Activated naive CD8-positive, alpha-beta T cell treated with anti-CD3 and anti-CD28 coated beads for 36 hours (primary cell): ENCODE measurements at regions not wholly inside any gene's neighbourhood (a gene's known extent, or its start where the extent isn't known, plus 50 kb on each side); places are given as distances from the start of the nearest gene placed in this dataset.
A peak's percentile ranks its signal among the peaks of the same experiment; 100 is the strongest.

ENCODE experiments used
- DNase-seq: peaks from one replicate; pipeline ENCODE4 v3.0.0; 2021
- H3K27ac Mint-ChIP-seq: one replicate; pipeline ENCODE4 v1.8.0; 2022; ENCODE audit warnings: mild to moderate bottlenecking, moderate library complexity, mixed read lengths
- H3K27me3 Mint-ChIP-seq: one replicate; pipeline ENCODE4 v1.8.0; 2022; ENCODE audit warnings: mild to moderate bottlenecking, mixed read lengths
- H3K36me3 Mint-ChIP-seq: one replicate; pipeline ENCODE4 v1.8.0; 2021; ENCODE audit warnings: mild to moderate bottlenecking, mixed read lengths
- H3K4me1 Mint-ChIP-seq: one replicate; pipeline ENCODE4 v1.8.0; 2021; ENCODE audit warnings: mixed read lengths
- H3K4me3 Mint-ChIP-seq: one replicate; pipeline ENCODE4 v1.8.0; 2022; ENCODE audit warnings: mild to moderate bottlenecking, moderate library complexity, mixed read lengths
- H3K9me3 Mint-ChIP-seq: one replicate; pipeline ENCODE4 v1.8.0; 2022; ENCODE audit warnings: mixed read lengths

GRCh38 chr6:22023937-22024336 is 272.9 kb downstream of the PRL start:
- Mint-ChIP-seq H3K27ac (no peak overlapping the region), H3K27me3 (no peaks in the 10 kb centered on the region), H3K36me3 (no peaks in the 10 kb centered on the region), H3K4me1 (peaks cover 13% of the 10 kb centered on the region), H3K9me3 (peaks cover 9% of the 10 kb centered on the region), H3K4me3 (no peak overlapping the region)
- DNase-seq = no peak

DNA sequence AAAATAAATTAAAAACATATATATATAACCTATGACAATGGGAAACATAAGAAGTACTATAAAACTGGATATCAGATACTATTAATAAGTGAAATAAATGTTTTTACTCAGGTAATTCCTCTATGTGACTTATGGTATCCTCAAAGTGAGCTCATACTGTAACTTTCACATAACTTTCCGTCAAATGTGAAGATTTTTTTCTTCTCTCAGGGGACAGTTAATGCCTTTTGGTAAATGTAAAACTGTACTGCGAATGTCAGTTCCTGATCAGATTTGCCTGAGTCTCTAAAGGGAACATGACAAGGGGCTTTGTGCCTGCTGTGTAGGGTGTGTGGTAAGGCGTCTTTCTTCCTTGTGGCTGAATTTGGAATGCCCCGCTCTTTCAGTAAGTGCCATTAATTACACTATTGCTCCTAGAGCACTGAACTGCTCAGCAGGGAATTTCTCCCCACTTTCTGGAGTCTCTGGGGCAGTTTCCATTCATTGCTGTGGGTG is 271.8 kb downstream of the PRL start:
- peak overlapping the region; percentile 40 for H3K27ac Mint-ChIP-seq

GRCh38 chr6:22025468-22026163 is 271.2 kb downstream of the PRL start:
- H3K9me3 Mint-ChIP-seq = peaks cover 9% of the 10 kb centered on the region
- peaks cover 13% of the 10 kb centered on the region for H3K4me1 Mint-ChIP-seq
- no peak overlapping the region for H3K4me3 Mint-ChIP-seq
- H3K27me3 Mint-ChIP-seq = no peaks in the 10 kb centered on the region
- H3K27ac Mint-ChIP-seq = peak overlapping the region; percentile 64
- DNase-seq = peak; percentile 4
- H3K36me3 Mint-ChIP-seq = no peaks in the 10 kb centered on the region

More for the DNA sequence above, 271.8 kb downstream of the PRL start:
- no peaks in the 10 kb centered on the region for H3K36me3 Mint-ChIP-seq
- H3K4me1 Mint-ChIP-seq = peaks cover 13% of the 10 kb centered on the region
- peaks cover 9% of the 10 kb centered on the region for H3K9me3 Mint-ChIP-seq
- H3K4me3 Mint-ChIP-seq = no peak overlapping the region
- DNase-seq = no peak
- no peaks in the 10 kb centered on the region for H3K27me3 Mint-ChIP-seq

- Mint-ChIP-seq H3K9me3 (peaks cover 9% of the 10 kb centered on the region), H3K4me1 (peaks cover 13% of the 10 kb centered on the region), H3K4me3 (no peak overlapping the region), H3K27me3 (no peaks in the 10 kb centered on the region), H3K36me3 (no peaks in the 10 kb centered on the region), H3K27ac (peak overlapping the region; percentile 64)
- no peak for DNase-seq
These were observed 270.6 kb downstream of the PRL start for GRCh38 chr6:22026164-22026678.

GRCh38 chr6:22027040-22027725 is 269.7 kb downstream of the PRL start:
- Mint-ChIP-seq H3K36me3 (no peaks in the 10 kb centered on the region), H3K9me3 (peaks cover 7% of the 10 kb centered on the region), H3K27me3 (no peaks in the 10 kb centered on the region), H3K4me3 (no peak overlapping the region), H3K27ac (no peak overlapping the region), H3K4me1 (peaks cover 13% of the 10 kb centered on the region)
- no peak for DNase-seq

GRCh38 chr6:22028403-22029090 is 268.3 kb downstream of the PRL start:
- H3K9me3 Mint-ChIP-seq = peaks cover 4% of the 10 kb centered on the region
- DNase-seq = no peak
- H3K4me1 Mint-ChIP-seq = peaks cover 13% of the 10 kb centered on the region
- H3K4me3 Mint-ChIP-seq = no peak overlapping the region
- H3K36me3 Mint-ChIP-seq = no peaks in the 10 kb centered on the region
- peaks cover under 1% of the 10 kb centered on the region for H3K27me3 Mint-ChIP-seq
- H3K27ac Mint-ChIP-seq = no peak overlapping the region

GRCh38 chr6:22029171-22029570 is 267.7 kb downstream of the PRL start:
- H3K4me1 Mint-ChIP-seq = peaks cover 13% of the 10 kb centered on the region
- no peak overlapping the region for H3K27ac Mint-ChIP-seq

DNA sequence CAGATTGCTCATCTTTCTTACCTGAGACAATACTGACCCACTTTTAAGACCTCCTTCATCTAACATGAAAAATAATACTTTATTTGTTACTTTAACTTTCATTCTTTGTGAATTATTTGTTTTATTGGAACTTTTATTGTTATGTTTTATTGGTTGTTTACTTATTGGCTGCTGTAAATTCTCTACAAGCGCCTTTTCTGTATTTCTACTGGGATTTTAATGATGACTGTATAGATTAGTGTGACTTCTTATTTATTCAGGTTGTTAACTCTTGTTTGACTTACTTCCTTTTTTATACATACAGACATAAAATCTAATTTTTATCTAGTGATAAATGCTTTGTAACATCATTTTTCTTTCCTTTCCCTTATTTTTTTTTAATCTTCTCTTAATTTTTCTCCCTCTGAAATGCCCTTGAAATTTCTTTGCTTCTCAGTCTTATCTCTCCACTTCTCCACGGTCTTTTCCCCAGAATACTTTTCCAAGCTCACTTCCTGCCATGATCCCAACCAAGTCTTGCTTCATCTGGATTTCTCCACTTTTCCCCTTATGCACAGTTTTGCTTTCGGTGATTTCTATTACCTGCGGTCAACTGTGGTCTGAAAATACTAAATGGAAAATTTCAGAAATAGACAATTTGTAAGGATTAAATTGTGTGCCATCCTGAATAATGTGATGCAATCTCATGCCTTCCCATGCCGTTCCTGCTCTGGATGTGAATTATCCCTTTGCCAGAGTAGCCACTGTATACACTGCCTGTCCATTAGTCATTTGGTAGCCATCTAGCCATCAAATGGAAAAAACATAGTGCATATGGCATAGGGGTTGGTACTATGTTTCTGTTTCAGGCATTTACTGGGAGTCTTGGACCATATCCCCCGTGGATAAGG is 265.9 kb downstream of the PRL start:
- Mint-ChIP-seq H3K27me3 (peaks cover 4% of the 10 kb centered on the region), H3K36me3 (no peaks in the 10 kb centered on the region), H3K27ac (no peak overlapping the region), H3K9me3 (peaks cover 4% of the 10 kb centered on the region), H3K4me1 (peaks cover 5% of the 10 kb centered on the region), H3K4me3 (no peak overlapping the region)
- no peak for DNase-seq

More at GRCh38 chr6:22029171-22029570, 267.7 kb downstream of the PRL start:
- DNase-seq = no peak
- Mint-ChIP-seq H3K4me3 (no peak overlapping the region), H3K36me3 (no peaks in the 10 kb centered on the region), H3K27me3 (peaks cover 4% of the 10 kb centered on the region), H3K9me3 (peaks cover 4% of the 10 kb centered on the region)

- H3K4me1 Mint-ChIP-seq = peaks cover 4% of the 10 kb centered on the region
- DNase-seq = no peak
- peaks cover 17% of the 10 kb centered on the region for H3K27me3 Mint-ChIP-seq
- H3K36me3 Mint-ChIP-seq = no peaks in the 10 kb centered on the region
- H3K9me3 Mint-ChIP-seq = peaks cover 6% of the 10 kb centered on the region
- H3K27ac Mint-ChIP-seq = no peak overlapping the region
- no peak overlapping the region for H3K4me3 Mint-ChIP-seq
These were observed 261.1 kb downstream of the PRL start for GRCh38 chr6:22035690-22036089.

DNA sequence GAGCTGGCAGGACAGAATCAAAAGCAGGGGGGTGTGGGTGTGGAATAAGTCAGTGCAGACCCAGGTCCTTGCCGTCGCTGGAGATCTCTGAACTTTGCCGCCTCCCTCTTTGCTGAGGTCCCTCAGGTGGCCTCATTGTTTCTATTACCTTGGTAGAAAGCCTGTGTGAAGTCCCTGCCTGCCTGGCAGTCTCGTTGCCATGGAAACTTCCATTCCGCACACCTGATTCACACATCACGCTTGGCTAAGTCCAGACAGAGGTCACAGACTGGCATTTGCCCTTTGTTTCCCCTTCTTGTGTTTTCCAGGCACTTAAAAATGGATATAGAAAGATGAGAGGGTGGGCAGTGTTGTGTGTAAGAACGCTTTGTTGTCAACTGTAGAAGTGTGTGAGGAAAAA is 260.6 kb downstream of the PRL start:
- Mint-ChIP-seq H3K4me1 (peaks cover 4% of the 10 kb centered on the region), H3K27me3 (peaks cover 17% of the 10 kb centered on the region), H3K27ac (no peak overlapping the region), H3K4me3 (no peak overlapping the region), H3K9me3 (peaks cover 10% of the 10 kb centered on the region), H3K36me3 (no peaks in the 10 kb centered on the region)
- DNase-seq = no peak

DNA sequence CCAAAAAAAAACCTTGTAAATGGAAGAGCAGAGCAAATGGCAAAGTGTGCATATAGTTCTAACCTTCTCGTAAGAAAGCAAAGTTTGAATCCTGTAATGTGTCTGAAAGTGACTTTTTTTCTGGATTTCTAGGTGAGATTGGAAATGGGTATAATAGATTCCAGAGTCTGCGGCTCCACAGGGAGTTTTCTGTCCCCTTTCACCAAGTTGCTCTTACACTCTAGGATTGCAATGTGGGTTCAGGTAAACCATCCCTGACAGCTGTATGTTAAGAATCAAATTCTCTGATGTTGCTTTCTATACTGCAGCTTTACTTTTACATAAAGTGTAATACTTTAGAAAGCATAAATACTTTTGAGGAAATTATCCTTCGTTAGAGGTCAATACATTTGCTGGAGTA is 260.1 kb downstream of the PRL start:
- H3K27me3 Mint-ChIP-seq = peaks cover 17% of the 10 kb centered on the region
- H3K36me3 Mint-ChIP-seq = no peaks in the 10 kb centered on the region
- peaks cover 4% of the 10 kb centered on the region for H3K4me1 Mint-ChIP-seq
- peaks cover 10% of the 10 kb centered on the region for H3K9me3 Mint-ChIP-seq
- no peak overlapping the region for H3K4me3 Mint-ChIP-seq
- DNase-seq = no peak
- H3K27ac Mint-ChIP-seq = no peak overlapping the region

DNA sequence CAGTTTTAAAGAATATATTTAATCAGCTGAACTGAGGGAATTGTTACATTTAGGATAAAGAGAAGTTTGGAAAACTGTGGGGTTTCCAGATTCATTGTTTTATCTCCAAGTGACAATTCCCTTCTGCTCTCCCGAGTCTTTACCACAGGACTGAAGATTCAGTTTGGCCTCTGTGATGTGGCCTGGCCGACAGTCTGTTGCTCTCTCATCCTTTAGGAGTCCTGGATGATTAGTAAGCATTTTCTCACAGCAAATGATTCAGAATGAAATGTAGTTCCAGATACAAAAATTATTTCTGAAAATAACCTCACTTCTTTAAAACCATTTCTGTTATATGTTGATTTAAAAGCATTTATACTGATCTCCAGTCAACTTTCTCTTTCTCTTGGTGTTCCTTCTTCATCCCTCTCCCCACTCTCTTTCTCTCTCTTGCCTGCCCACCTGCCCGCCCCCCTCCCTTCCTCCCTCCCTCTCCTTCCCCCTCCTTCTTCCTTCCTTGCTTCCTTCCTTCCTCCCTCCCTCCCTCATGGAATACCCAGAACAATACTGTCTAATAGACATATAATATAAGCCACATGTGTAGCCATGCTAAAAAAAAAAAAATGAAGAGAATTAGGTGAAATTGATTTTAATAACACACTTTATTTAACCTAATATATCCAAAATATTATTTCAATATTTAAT is 254.9 kb downstream of the PRL start:
- peaks cover 6% of the 10 kb centered on the region for H3K9me3 Mint-ChIP-seq
- no peaks in the 10 kb centered on the region for H3K36me3 Mint-ChIP-seq
- DNase-seq = no peak
- H3K27ac Mint-ChIP-seq = no peak overlapping the region
- H3K27me3 Mint-ChIP-seq = peaks cover 14% of the 10 kb centered on the region
- peaks cover 6% of the 10 kb centered on the region for H3K4me1 Mint-ChIP-seq
- H3K4me3 Mint-ChIP-seq = no peak overlapping the region

- peaks cover 8% of the 10 kb centered on the region for H3K27me3 Mint-ChIP-seq
- no peaks in the 10 kb centered on the region for H3K36me3 Mint-ChIP-seq
- H3K4me1 Mint-ChIP-seq = peaks cover 6% of the 10 kb centered on the region
- H3K4me3 Mint-ChIP-seq = no peak overlapping the region
- H3K27ac Mint-ChIP-seq = no peak overlapping the region
- peaks cover 6% of the 10 kb centered on the region for H3K9me3 Mint-ChIP-seq
- no peak for DNase-seq
These were observed 254.1 kb downstream of the PRL start for GRCh38 chr6:22042706-22043105.
